Neural progenitor cell (in vitro differentiated cells): ENCODE measurements at regions not wholly inside any gene's neighbourhood (a gene's known extent, or its start where the extent isn't known, plus 50 kb on each side); places are given as distances from the start of the nearest gene placed in this dataset.
"Not testable (repeated sequence)": the region's sequence is repeated elsewhere in the genome, so short reads cannot be mapped to it uniquely, and the experiment has no call there.

Source experiments
- DNase-seq: peaks from one replicate; pipeline ENCODE4 v3.0.0-alpha.2; 2016; ENCODE audit warnings: low spot score
- H2AFZ ChIP-seq: fragments of 200-600 bp; sonication (generic); replicated peaks from 2 replicates; pipeline ENCODE4 v1.6.1; 2016; ENCODE audit warnings: antibody characterized with exemption
- H3F3A ChIP-seq: fragments of 200-600 bp; sonication (generic); 2 replicates; pipeline ENCODE4 v1.6.1; 2016; ENCODE audit warnings: antibody characterized with exemption, low read depth
- H3K27ac ChIP-seq: fragments of 200-600 bp; sonication (generic); 2 replicates; pipeline ENCODE4 v1.5.1; 2016; ENCODE audit warnings: mild to moderate bottlenecking
- H3K27me3 ChIP-seq: fragments of 200-600 bp; sonication (generic); 2 replicates; pipeline ENCODE4 v1.6.1; 2016; ENCODE audit warnings: mild to moderate bottlenecking, moderate library complexity
- H3K36me3 ChIP-seq: fragments of 200-600 bp; sonication (generic); 2 replicates; pipeline ENCODE4 v1.5.1; 2016
- H3K4me1 ChIP-seq: fragments of 200-600 bp; sonication (generic); 2 replicates; pipeline ENCODE4 v1.6.1; 2016; ENCODE audit warnings: mixed run types
- H3K4me2 ChIP-seq: fragments of 200-600 bp; sonication (generic); 2 replicates; pipeline ENCODE4 v1.6.1; 2016
- H3K4me3 ChIP-seq: fragments of 200-600 bp; sonication (generic); 2 replicates; pipeline ENCODE4 v1.5.1; 2016
- H3K79me2 ChIP-seq: fragments of 200-600 bp; sonication (generic); 2 replicates; pipeline ENCODE4 v1.6.1; 2016; ENCODE audit warnings: low read depth
- H3K9ac ChIP-seq: fragments of 200-600 bp; sonication (generic); 2 replicates; pipeline ENCODE4 v1.6.1; 2016
- H3K9me3 ChIP-seq: fragments of 200-600 bp; sonication (generic); 2 replicates; pipeline ENCODE4 v1.5.1; 2016; ENCODE audit warnings: low read depth
- H4K20me1 ChIP-seq: fragments of 200-600 bp; sonication (generic); 2 replicates; pipeline ENCODE4 v1.6.1; 2016; ENCODE audit warnings: low read depth
- H3K27ac Mint-ChIP-seq: 3 replicates; pipeline ENCODE4 v1.8.0; 2021; ENCODE audit warnings: mixed read lengths
- H3K27me3 Mint-ChIP-seq: 2 replicates; pipeline ENCODE4 v1.8.0; 2022; ENCODE audit warnings: low read depth, mild to moderate bottlenecking, inconsistent platforms, moderate library complexity, mixed read lengths; ENCODE audit not compliant: insufficient read depth
- H3K36me3 Mint-ChIP-seq: 3 replicates; pipeline ENCODE4 v1.8.0; 2021; ENCODE audit warnings: mixed read lengths
- H3K4me1 Mint-ChIP-seq: 3 replicates; pipeline ENCODE4 v1.8.0; 2021; ENCODE audit warnings: mixed read lengths
- H3K4me3 Mint-ChIP-seq: 3 replicates; pipeline ENCODE4 v1.8.0; 2021; ENCODE audit warnings: mild to moderate bottlenecking, moderate library complexity, mixed read lengths
- H3K9me3 Mint-ChIP-seq: 3 replicates; pipeline ENCODE4 v1.8.0; 2020; ENCODE audit warnings: mixed read lengths
- EZH2 ChIP-seq: fragments of 200-600 bp; sonication (generic); IDR thresholded peaks from 2 replicates; pipeline ENCODE4 v1.6.1; 2017; ENCODE audit warnings: antibody characterized with exemption, mild to moderate bottlenecking, moderate library complexity
- EZH2phosphoT487 ChIP-seq: fragments of 200-600 bp; sonication (generic); IDR thresholded peaks from 2 replicates; pipeline ENCODE4 v1.6.1; 2017; ENCODE audit warnings: antibody characterized with exemption
- TF ChIP-seq, protein P1 (sequence below): fragments of 200-600 bp; sonication (generic); IDR thresholded peaks from 2 replicates; pipeline ENCODE4 v1.5.1; 2017; ENCODE audit warnings: antibody characterized with exemption, mild to moderate bottlenecking

DNA sequence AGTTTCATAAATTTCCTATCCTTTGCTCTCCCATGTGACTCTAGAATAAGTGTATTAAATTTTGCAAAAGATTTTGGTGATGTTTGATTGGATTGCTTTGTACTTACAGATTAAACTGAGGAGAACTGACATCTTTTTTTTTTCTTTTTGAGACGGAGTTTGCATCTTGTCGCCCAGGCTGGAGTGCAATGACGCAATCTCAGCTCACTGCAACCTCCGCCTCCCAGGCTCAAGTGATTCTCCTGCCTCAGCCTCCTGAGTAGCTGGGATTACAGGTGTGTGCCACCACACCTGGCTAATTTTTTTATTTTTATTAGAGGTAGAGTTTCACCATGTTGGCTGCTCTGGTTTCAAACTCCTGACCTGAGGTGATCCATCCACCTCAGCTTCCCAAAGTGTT, 121.4 kb upstream of the LARP1 start:
- H3K36me3 Mint-ChIP-seq, H3F3A ChIP-seq, H2AFZ ChIP-seq, H3K4me2 ChIP-seq, H3K9me3 Mint-ChIP-seq, H3K27me3 ChIP-seq, H3K79me2 ChIP-seq, H3K9me3 ChIP-seq, H4K20me1 ChIP-seq, H3K4me1 ChIP-seq, H3K36me3 ChIP-seq, H3K9ac ChIP-seq, DNase-seq, H3K27me3 Mint-ChIP-seq, H3K4me1 Mint-ChIP-seq, H3K4me3 ChIP-seq, H3K4me3 Mint-ChIP-seq, H3K27ac ChIP-seq, H3K27ac Mint-ChIP-seq: not testable (repeated sequence)

DNA sequence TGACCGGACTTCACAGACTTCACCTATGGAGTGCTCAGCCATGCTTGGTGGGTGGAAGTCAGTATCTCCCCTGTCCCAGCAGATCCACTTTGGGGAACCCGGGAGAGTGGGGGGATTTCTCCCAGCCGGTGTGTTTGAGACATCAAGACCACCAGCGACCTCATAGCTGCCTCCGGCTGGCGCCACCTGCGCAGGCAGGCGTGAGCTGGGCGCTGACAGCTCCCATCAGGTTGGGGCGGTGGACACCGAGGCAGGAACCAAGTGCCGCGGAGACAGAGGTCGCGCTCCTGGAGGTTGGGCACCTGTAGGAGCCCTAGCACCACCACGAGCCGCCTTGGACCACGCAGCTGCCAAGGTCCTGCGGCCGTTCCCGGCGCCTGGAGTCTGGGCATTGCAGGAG, 124.0 kb upstream of the LARP1 start:
- Mint-ChIP-seq H3K36me3 (no peaks in the 10 kb centered on the region), H3K27me3 (no peaks in the 10 kb centered on the region), H3K4me1 (no peaks in the 10 kb centered on the region), H3K27ac (no peak overlapping the region), H3K9me3 (no peaks in the 10 kb centered on the region), H3K4me3 (no peak overlapping the region)
- no peaks in the 10 kb centered on the region for H4K20me1 ChIP-seq
- H3K27ac ChIP-seq, result no peak overlapping the region
- H3K4me2 ChIP-seq, result no peak overlapping the region
- no peak overlapping the region for H2AFZ ChIP-seq
- no peak overlapping the region for H3K4me3 ChIP-seq
- TF ChIP-seq, protein P1, sequence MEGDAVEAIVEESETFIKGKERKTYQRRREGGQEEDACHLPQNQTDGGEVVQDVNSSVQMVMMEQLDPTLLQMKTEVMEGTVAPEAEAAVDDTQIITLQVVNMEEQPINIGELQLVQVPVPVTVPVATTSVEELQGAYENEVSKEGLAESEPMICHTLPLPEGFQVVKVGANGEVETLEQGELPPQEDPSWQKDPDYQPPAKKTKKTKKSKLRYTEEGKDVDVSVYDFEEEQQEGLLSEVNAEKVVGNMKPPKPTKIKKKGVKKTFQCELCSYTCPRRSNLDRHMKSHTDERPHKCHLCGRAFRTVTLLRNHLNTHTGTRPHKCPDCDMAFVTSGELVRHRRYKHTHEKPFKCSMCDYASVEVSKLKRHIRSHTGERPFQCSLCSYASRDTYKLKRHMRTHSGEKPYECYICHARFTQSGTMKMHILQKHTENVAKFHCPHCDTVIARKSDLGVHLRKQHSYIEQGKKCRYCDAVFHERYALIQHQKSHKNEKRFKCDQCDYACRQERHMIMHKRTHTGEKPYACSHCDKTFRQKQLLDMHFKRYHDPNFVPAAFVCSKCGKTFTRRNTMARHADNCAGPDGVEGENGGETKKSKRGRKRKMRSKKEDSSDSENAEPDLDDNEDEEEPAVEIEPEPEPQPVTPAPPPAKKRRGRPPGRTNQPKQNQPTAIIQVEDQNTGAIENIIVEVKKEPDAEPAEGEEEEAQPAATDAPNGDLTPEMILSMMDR, result no peak
- TF ChIP-seq EZH2 (no peak), EZH2phosphoT487 (no peak)
- no peak for DNase-seq
- H3K9ac ChIP-seq, result no peak overlapping the region
- H3K27me3 ChIP-seq, result no peaks in the 10 kb centered on the region
- no peaks in the 10 kb centered on the region for H3K4me1 ChIP-seq
- no peaks in the 10 kb centered on the region for H3K9me3 ChIP-seq
- no peaks in the 10 kb centered on the region for H3F3A ChIP-seq
- no peaks in the 10 kb centered on the region for H3K79me2 ChIP-seq
- H3K36me3 ChIP-seq, result no peaks in the 10 kb centered on the region

DNA sequence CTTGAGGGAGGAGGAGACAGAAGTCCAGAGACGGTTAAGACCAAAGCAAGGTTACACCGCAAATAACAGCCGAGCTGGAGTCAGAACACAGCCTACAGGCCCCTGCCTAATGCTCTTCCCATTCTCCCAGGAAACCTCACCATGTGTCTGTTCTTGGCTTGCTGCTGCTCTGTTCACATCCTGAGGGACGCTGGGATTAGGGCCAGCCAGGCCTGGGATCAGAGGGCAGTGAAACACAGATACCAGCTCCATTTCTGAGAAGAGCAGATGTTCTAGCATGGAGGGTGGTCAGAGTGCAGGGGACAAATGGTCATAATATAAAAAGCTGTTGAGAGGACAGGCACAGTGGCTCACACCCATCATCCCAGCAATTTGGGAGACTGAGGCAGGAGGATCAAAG, 124.8 kb upstream of the LARP1 start:
- Mint-ChIP-seq H3K4me3 (no peak overlapping the region), H3K4me1 (no peaks in the 10 kb centered on the region), H3K9me3 (no peaks in the 10 kb centered on the region), H3K27me3 (no peaks in the 10 kb centered on the region), H3K36me3 (no peaks in the 10 kb centered on the region), H3K27ac (no peak overlapping the region)
- Histone ChIP-seq H2AFZ (no peak overlapping the region), H3K27ac (no peak overlapping the region), H3K4me2 (no peak overlapping the region), H3K4me3 (no peak overlapping the region), H3K79me2 (no peaks in the 10 kb centered on the region), H3K36me3 (no peaks in the 10 kb centered on the region), H3K27me3 (no peaks in the 10 kb centered on the region), H3F3A (no peaks in the 10 kb centered on the region), H4K20me1 (no peaks in the 10 kb centered on the region), H3K9ac (no peak overlapping the region), H3K4me1 (no peaks in the 10 kb centered on the region), H3K9me3 (no peaks in the 10 kb centered on the region)
- DNase-seq, result no peak
- TF ChIP-seq EZH2phosphoT487, result no peak
- TF ChIP-seq, protein P1, result no peak
- TF ChIP-seq EZH2, result no peak

DNA sequence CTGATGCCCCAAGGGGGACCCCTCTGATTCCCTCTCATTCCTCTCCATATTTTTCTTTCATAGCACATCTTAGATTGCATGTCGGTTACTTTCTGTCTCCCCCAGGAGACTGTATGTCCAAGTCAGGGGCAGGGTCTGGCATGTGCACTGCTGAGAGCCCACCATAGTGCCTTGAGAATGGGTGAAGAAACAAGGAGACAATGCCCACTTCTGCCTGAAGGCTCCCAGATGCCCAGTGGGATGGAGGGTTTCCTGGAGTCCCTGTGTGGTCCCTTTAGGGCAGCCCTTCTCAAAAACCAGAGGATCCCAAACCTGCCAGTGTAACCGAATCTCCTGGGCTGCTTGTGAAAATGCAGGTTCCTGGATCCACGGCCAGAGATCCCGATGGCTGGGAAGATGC, 126.5 kb upstream of the LARP1 start:
- no peak overlapping the region for H2AFZ ChIP-seq
- H3K9me3 ChIP-seq, result no peaks in the 10 kb centered on the region
- H3K36me3 ChIP-seq, result no peaks in the 10 kb centered on the region
- no peak for DNase-seq
- TF ChIP-seq EZH2phosphoT487 (no peak), EZH2 (no peak)
- TF ChIP-seq, protein P1, result no peak
- H3K4me3 ChIP-seq, result no peak overlapping the region
- no peaks in the 10 kb centered on the region for H3F3A ChIP-seq
- no peaks in the 10 kb centered on the region for H3K4me1 Mint-ChIP-seq
- H3K36me3 Mint-ChIP-seq, result no peaks in the 10 kb centered on the region
- H3K27ac ChIP-seq, result no peak overlapping the region
- H3K4me3 Mint-ChIP-seq, result no peak overlapping the region
- no peak overlapping the region for H3K27ac Mint-ChIP-seq
- H3K9me3 Mint-ChIP-seq, result no peaks in the 10 kb centered on the region
- H4K20me1 ChIP-seq, result no peaks in the 10 kb centered on the region
- no peaks in the 10 kb centered on the region for H3K4me1 ChIP-seq
- H3K27me3 ChIP-seq, result no peaks in the 10 kb centered on the region
- no peak overlapping the region for H3K4me2 ChIP-seq
- no peaks in the 10 kb centered on the region for H3K79me2 ChIP-seq
- no peak overlapping the region for H3K9ac ChIP-seq
- H3K27me3 Mint-ChIP-seq, result peaks cover 2% of the 10 kb centered on the region
